Thyroid gland (tissue), 4 donors: ENCODE measurements at regions not wholly inside any gene's neighbourhood (a gene's known extent, or its start where the extent isn't known, plus 50 kb on each side); places are given as distances from the start of the nearest gene placed in this dataset.

ENCODE experiments used
- POLR2A ChIP-seq, 2 donors: fragments of 450-650 bp; IDR thresholded peaks; one replicate each; pipeline ENCODE4 v1.6.1; 2017; ENCODE audit warnings: antibody characterized with exemption in 2 of 2, mild to moderate bottlenecking in 2 of 2, moderate library complexity in 1 of 2
- TF ChIP-seq, protein P1 (sequence below), 6 experiments: fragments of 200-600 bp in 3 of 6; fragments of 450-650 bp in 3 of 6; sonication (generic) in 3 of 6; IDR thresholded peaks; one replicate each; pipeline ENCODE4 v1.5.1; 2016 to 2019; ENCODE audit warnings: antibody characterized with exemption in 6 of 6, mild to moderate bottlenecking in 2 of 6, inconsistent platforms in 1 of 6, moderate library complexity in 1 of 6

DNA sequence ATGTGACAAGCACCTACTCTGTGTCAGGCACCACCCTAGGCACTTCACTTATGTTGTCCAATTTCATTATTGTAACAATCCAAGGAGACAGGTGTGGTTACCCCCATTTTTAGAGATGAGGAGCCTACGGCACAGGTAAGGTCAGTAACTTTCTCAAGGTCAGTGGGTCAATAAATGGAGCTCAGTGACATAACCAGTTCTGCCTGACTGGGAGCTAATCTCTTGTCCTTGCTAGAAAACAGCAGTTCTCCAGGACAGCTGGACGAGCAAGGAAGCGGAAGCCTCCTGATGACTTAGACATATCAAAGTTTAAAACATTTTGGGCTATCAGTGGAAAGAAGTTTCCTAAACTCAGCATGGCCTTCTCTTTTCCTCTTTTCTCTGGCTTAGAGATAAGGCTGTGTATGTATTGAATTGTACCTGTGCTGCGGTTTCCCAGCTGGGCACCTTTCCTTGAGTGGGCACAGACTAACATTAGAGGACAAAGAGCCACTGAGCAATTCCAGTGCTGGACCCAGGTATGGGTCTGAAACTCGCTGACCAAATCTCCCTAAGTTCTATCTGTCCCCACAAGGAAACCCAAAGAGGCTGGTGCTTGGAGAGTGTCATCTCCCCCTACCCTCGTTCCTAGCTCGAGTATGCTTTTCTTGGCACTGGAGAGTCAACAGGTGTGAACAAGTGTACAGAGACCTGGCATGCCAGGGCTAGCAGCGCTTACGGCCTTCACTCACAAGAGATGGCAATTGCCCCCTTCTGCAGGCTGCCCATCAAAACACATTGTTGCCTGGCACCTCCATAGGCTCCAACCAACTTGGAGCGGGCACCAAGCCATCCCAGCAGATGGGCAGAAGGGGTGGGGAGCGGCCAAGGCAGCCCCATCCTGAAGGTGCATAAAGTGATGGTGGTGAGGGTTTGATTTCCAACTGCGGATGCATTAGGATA, 456.1 kb upstream of the PROX1 start:
- no peak for TF ChIP-seq POLR2A (IDR thresholded peaks at IDR 0.05)
- TF ChIP-seq, protein P1, sequence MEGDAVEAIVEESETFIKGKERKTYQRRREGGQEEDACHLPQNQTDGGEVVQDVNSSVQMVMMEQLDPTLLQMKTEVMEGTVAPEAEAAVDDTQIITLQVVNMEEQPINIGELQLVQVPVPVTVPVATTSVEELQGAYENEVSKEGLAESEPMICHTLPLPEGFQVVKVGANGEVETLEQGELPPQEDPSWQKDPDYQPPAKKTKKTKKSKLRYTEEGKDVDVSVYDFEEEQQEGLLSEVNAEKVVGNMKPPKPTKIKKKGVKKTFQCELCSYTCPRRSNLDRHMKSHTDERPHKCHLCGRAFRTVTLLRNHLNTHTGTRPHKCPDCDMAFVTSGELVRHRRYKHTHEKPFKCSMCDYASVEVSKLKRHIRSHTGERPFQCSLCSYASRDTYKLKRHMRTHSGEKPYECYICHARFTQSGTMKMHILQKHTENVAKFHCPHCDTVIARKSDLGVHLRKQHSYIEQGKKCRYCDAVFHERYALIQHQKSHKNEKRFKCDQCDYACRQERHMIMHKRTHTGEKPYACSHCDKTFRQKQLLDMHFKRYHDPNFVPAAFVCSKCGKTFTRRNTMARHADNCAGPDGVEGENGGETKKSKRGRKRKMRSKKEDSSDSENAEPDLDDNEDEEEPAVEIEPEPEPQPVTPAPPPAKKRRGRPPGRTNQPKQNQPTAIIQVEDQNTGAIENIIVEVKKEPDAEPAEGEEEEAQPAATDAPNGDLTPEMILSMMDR (IDR thresholded peaks at IDR 0.05), result no peak
